GM21786 (cell line): ENCODE measurements at regions not wholly inside any gene's neighbourhood (a gene's known extent, or its start where the extent isn't known, plus 50 kb on each side); places are given as distances from the start of the nearest gene placed in this dataset.
"Not testable (repeated sequence)": the region's sequence is repeated elsewhere in the genome, so short reads cannot be mapped to it uniquely, and the experiment has no call there.

Source experiments
- ATAC-seq: cut with Tn5 transposase; IDR thresholded peaks from one replicate; pipeline ENCODE4 v1.9.1; 2021; ENCODE audit not compliant: unreplicated experiment

- ATAC-seq = no peak
Measured at GRCh38 chr1:38201431-38201830, 154.8 kb upstream of the POU3F1 start.

GRCh38 chr1:38198621-38199020 lies 152.0 kb upstream of the POU3F1 start:
- no peak for ATAC-seq

- ATAC-seq = no peak
Measured at GRCh38 chr1:38198099-38198498, 151.5 kb upstream of the POU3F1 start.

- ATAC-seq = no peak
Measured at GRCh38 chr1:38197312-38198061, 150.9 kb upstream of the POU3F1 start.

- no peak for ATAC-seq
Measured at GRCh38 chr1:38194472-38194871, 147.9 kb upstream of the POU3F1 start.

- no peak for ATAC-seq
Measured at GRCh38 chr1:38193040-38193439, 146.4 kb upstream of the POU3F1 start.

- ATAC-seq = no peak
Measured at GRCh38 chr1:38191461-38191860, 144.9 kb upstream of the POU3F1 start.

GRCh38 chr1:38190983-38191382 lies 144.4 kb upstream of the POU3F1 start:
- ATAC-seq = no peak

- ATAC-seq = no peak
Measured at GRCh38 chr1:38187552-38187951, 141.0 kb upstream of the POU3F1 start.

- no peak for ATAC-seq
Measured at GRCh38 chr1:38186566-38186965, 140.0 kb upstream of the POU3F1 start.

GRCh38 chr1:38185913-38186312 lies 139.3 kb upstream of the POU3F1 start:
- no peak for ATAC-seq

GRCh38 chr1:38183747-38184146 lies 137.2 kb upstream of the POU3F1 start:
- ATAC-seq = no peak

GRCh38 chr1:38183096-38183495 lies 136.5 kb upstream of the POU3F1 start:
- ATAC-seq = no peak

GRCh38 chr1:38180388-38180787 lies 133.8 kb upstream of the POU3F1 start:
- not testable (repeated sequence) for ATAC-seq

- no peak for ATAC-seq
Measured at GRCh38 chr1:38179483-38179882, 132.9 kb upstream of the POU3F1 start.

- ATAC-seq = no peak
Measured at GRCh38 chr1:38178216-38178615, 131.6 kb upstream of the POU3F1 start.

- no peak for ATAC-seq
Measured at GRCh38 chr1:38175121-38175520, 128.5 kb upstream of the POU3F1 start.

- ATAC-seq = no peak
Measured at GRCh38 chr1:38173848-38174247, 127.3 kb upstream of the POU3F1 start.

GRCh38 chr1:38173157-38173831 lies 126.7 kb upstream of the POU3F1 start:
- ATAC-seq = peak; percentile 62

- no peak for ATAC-seq
Measured at GRCh38 chr1:38169121-38169520, 122.5 kb upstream of the POU3F1 start.

GRCh38 chr1:38168365-38168764 lies 121.8 kb upstream of the POU3F1 start:
- ATAC-seq = no peak

GRCh38 chr1:38166461-38166860 lies 119.9 kb upstream of the POU3F1 start:
- ATAC-seq = no peak
